Osteoblast (primary cell): ENCODE measurements at regions not wholly inside any gene's neighbourhood (a gene's known extent, or its start where the extent isn't known, plus 50 kb on each side); places are given as distances from the start of the nearest gene placed in this dataset.

Source experiments
- DNase-seq: peaks from one replicate; pipeline ENCODE4 v3.0.0; 2011; ENCODE audit warnings: low spot score, mixed read lengths; ENCODE audit not compliant: insufficient read length; ENCODE audit errors: missing footprints
- H2AFZ ChIP-seq: 2 replicates; pipeline ENCODE4 v1.6.0; 2011; ENCODE audit warnings: mild to moderate bottlenecking, low read length
- H3K27ac ChIP-seq: 2 replicates; pipeline ENCODE4 v1.5.1; 2011; ENCODE audit warnings: mild to moderate bottlenecking, low read depth, low read length, moderate library complexity
- H3K27me3 ChIP-seq: 2 replicates; pipeline ENCODE4 v1.6.0; 2012; ENCODE audit warnings: mild to moderate bottlenecking, control low read depth, inconsistent platforms, low read length, moderate library complexity; ENCODE audit not compliant: insufficient read depth
- H3K36me3 ChIP-seq: 2 replicates; pipeline ENCODE4 v1.5.1; 2011; ENCODE audit warnings: mild to moderate bottlenecking, low read length, control low read depth, moderate library complexity; ENCODE audit not compliant: insufficient read depth
- H3K4me1 ChIP-seq: 2 replicates; pipeline ENCODE4 v1.5.1; 2011; ENCODE audit warnings: mild to moderate bottlenecking, low read length, control low read depth, moderate library complexity; ENCODE audit not compliant: insufficient read depth
- H3K4me2 ChIP-seq: 2 replicates; pipeline ENCODE4 v1.6.0; 2011; ENCODE audit warnings: mild to moderate bottlenecking, low read length; ENCODE audit not compliant: insufficient read depth
- H3K4me3 ChIP-seq: fragments of 200-600 bp; sonication (generic); 3 replicates; pipeline ENCODE4 v1.5.1; 2012; ENCODE audit warnings: mild to moderate bottlenecking, low read length, inconsistent platforms; ENCODE audit not compliant: insufficient read depth
- H3K79me2 ChIP-seq: 2 replicates; pipeline ENCODE4 v1.6.0; 2012; ENCODE audit warnings: mild to moderate bottlenecking, low read length, control low read depth, inconsistent platforms; ENCODE audit not compliant: insufficient read depth
- H3K9me3 ChIP-seq: 2 replicates; pipeline ENCODE4 v1.5.1; 2011; ENCODE audit warnings: low read depth, low read length, control low read depth
- H4K20me1 ChIP-seq: 2 replicates; pipeline ENCODE4 v1.6.0; 2012; ENCODE audit warnings: mild to moderate bottlenecking, low read length, control low read depth; ENCODE audit not compliant: insufficient read depth
- CTCF ChIP-seq: IDR thresholded peaks from 2 replicates; pipeline ENCODE4 v1.5.1; 2011; ENCODE audit warnings: mild to moderate bottlenecking, low read depth, low read length, moderate library complexity; ENCODE audit errors: extremely low read depth

- H2AFZ ChIP-seq: no peak overlapping the region
- no peak overlapping the region for H3K4me3 ChIP-seq
- H4K20me1 ChIP-seq: no peaks in the 10 kb centered on the region
- no peak for DNase-seq
- H3K36me3 ChIP-seq: no peaks in the 10 kb centered on the region
- H3K27ac ChIP-seq: no peak overlapping the region
- H3K79me2 ChIP-seq: no peaks in the 10 kb centered on the region
- no peaks in the 10 kb centered on the region for H3K9me3 ChIP-seq
- no peaks in the 10 kb centered on the region for H3K27me3 ChIP-seq
- no peaks in the 10 kb centered on the region for H3K4me1 ChIP-seq
- no peak overlapping the region for H3K4me2 ChIP-seq
- no peak for TF ChIP-seq CTCF
Measured at GRCh38 chr11:28535677-28536076, 427.5 kb downstream of the METTL15 start.

- H3K4me1 ChIP-seq: peaks cover 13% of the 10 kb centered on the region
- H3K4me2 ChIP-seq: peak overlapping the region; percentile 49
- H2AFZ ChIP-seq: no peak overlapping the region
- peak overlapping the region; percentile 14 for H3K4me3 ChIP-seq
- H3K9me3 ChIP-seq: peaks cover 7% of the 10 kb centered on the region
- H4K20me1 ChIP-seq: no peaks in the 10 kb centered on the region
- H3K27ac ChIP-seq: peak overlapping the region; percentile 15
- DNase-seq: peak; percentile 55
- peak; percentile 46 for TF ChIP-seq CTCF
- H3K36me3 ChIP-seq: no peaks in the 10 kb centered on the region
- H3K79me2 ChIP-seq: no peaks in the 10 kb centered on the region
- H3K27me3 ChIP-seq: no peaks in the 10 kb centered on the region
Measured at GRCh38 chr11:28529540-28530410, 421.6 kb downstream of the METTL15 start.

GRCh38 chr11:28529046-28529445, 420.9 kb downstream of the METTL15 start:
- no peak for TF ChIP-seq CTCF
- Histone ChIP-seq H4K20me1 (no peaks in the 10 kb centered on the region), H2AFZ (peak overlapping the region; percentile 7), H3K9me3 (peaks cover 10% of the 10 kb centered on the region), H3K4me3 (peak overlapping the region; percentile 14), H3K27ac (peak overlapping the region; percentile 15), H3K36me3 (no peaks in the 10 kb centered on the region), H3K27me3 (no peaks in the 10 kb centered on the region), H3K79me2 (no peaks in the 10 kb centered on the region), H3K4me2 (peak overlapping the region; percentile 49), H3K4me1 (peaks cover 13% of the 10 kb centered on the region)
- DNase-seq: peak; percentile 80

GRCh38 chr11:28528217-28528616, 420.0 kb downstream of the METTL15 start:
- H4K20me1 ChIP-seq: no peaks in the 10 kb centered on the region
- H3K79me2 ChIP-seq: no peaks in the 10 kb centered on the region
- peaks cover 13% of the 10 kb centered on the region for H3K4me1 ChIP-seq
- H3K4me2 ChIP-seq: no peak overlapping the region
- no peaks in the 10 kb centered on the region for H3K27me3 ChIP-seq
- no peaks in the 10 kb centered on the region for H3K36me3 ChIP-seq
- peaks cover 10% of the 10 kb centered on the region for H3K9me3 ChIP-seq
- no peak for TF ChIP-seq CTCF
- no peak overlapping the region for H2AFZ ChIP-seq
- H3K27ac ChIP-seq: no peak overlapping the region
- DNase-seq: no peak
- H3K4me3 ChIP-seq: no peak overlapping the region
